C4-2B (cell line): ENCODE measurements at regions not wholly inside any gene's neighbourhood (a gene's known extent, or its start where the extent isn't known, plus 50 kb on each side); places are given as distances from the start of the nearest gene placed in this dataset.

Source experiments
- ZFX ChIP-seq: fragments of 450-650 bp; IDR thresholded peaks from 2 replicates; pipeline ENCODE4 v1.6.1; 2017
- TF ChIP-seq, protein P1 (sequence below): fragments of 450-650 bp; conservative IDR thresholded peaks from 2 replicates; pipeline ENCODE4 v1.5.1; 2017; ENCODE audit warnings: mild to moderate bottlenecking

DNA sequence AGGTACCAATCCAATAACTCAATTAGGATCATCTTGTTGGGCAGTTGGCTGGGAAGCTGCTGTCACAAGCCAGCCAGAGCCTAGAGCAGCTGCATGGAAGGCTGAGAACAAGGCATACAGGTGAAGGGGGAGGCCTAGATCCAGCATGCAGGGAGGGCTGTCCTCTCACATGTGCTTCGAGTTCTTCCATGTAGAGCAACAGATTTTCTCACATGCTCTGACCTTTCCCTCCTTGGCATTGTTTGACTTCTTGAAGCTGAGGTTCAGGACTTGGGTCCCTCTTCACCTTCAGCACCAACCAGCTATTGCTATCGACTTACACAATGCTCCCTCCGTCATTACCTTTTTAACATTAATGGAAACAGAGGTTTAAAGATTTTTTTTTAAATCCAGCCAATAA is 257.7 kb downstream of the ATG4C start:
- TF ChIP-seq, protein P1, sequence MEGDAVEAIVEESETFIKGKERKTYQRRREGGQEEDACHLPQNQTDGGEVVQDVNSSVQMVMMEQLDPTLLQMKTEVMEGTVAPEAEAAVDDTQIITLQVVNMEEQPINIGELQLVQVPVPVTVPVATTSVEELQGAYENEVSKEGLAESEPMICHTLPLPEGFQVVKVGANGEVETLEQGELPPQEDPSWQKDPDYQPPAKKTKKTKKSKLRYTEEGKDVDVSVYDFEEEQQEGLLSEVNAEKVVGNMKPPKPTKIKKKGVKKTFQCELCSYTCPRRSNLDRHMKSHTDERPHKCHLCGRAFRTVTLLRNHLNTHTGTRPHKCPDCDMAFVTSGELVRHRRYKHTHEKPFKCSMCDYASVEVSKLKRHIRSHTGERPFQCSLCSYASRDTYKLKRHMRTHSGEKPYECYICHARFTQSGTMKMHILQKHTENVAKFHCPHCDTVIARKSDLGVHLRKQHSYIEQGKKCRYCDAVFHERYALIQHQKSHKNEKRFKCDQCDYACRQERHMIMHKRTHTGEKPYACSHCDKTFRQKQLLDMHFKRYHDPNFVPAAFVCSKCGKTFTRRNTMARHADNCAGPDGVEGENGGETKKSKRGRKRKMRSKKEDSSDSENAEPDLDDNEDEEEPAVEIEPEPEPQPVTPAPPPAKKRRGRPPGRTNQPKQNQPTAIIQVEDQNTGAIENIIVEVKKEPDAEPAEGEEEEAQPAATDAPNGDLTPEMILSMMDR = no peak
- no peak for TF ChIP-seq ZFX
